HG03039 (cell line): ENCODE measurements at regions not wholly inside any gene's neighbourhood (a gene's known extent, or its start where the extent isn't known, plus 50 kb on each side); places are given as distances from the start of the nearest gene placed in this dataset.

ENCODE experiments used
- ATAC-seq: cut with Tn5 transposase; IDR thresholded peaks from one replicate; pipeline ENCODE4 v1.9.1; 2021; ENCODE audit warnings: mild to moderate bottlenecking, moderate library complexity; ENCODE audit not compliant: unreplicated experiment

DNA sequence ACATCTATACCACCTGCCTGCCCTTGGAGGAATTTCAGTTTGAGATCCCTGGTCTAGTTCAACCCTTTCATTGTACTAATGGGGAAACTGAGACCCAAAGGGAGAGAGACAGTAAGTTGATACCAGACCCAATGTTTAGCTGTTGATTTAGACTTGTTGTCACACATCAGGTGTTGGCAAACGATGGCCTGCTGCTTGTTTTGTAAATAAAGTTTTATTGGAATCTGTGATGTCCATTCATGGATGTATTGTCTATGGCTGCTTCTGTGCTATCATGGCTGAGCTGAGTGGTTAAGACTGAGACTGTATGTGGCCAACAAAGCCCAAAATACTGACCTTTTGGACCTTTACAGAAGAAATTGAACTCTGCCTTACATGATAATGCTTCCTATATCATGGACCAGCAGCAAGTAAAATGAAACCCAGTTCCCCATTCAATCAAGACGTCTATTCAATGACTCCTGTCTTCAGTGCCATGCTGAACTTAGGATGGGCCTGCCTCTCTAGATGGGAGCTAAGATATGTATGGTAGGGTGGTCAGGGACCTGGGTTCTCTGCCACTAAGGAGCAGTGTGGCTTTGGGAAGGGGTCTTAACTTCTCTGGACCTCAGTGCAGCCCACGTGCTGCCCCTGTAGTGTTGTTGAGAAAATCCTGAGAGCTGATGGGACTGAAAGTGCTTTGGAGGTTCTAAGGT is 111.0 kb downstream of the IRX5 start:
- no peak for ATAC-seq

DNA sequence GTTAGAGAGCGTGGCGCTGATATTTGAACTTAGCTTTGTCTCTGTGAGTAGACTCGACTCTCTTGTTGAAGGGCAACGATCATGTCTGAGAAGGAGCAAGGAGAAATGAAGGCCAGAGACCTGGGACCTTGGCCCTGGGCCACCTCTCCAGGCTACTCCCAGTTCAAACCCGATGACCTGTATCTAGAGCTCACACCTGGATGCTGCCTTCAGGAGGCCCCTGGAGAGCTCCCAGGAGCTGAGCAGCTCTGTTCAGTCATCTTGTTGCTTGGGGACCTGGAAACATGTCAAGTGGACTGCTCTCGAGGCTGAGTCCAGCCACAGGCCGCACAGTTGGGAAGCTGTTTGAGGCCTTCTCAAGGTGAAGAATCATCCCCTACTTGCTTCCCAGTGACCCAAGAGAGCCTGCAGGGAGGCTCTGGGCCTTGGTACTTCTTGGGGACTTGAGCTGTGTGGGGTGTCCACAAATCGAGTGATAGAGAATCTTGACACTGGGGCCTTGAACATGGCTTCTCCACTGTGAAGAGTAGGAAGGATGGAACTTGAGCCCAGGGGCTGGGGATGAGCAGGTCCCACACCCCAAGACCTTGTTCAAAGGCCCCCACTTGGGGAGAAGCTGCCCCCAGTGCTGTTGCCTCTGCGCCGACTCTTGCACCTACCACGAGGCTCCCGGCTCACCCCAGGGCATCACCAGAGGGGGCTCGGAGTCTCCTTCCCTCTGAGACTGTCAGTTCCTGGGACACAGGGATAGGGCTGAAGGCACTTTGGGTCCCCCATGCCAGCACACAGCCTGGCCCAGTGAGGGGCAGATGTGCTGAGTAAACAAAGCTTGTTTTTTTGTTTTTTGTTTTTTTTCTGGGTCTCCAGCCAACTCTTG is 112.1 kb downstream of the IRX5 start:
- no peak for ATAC-seq

DNA sequence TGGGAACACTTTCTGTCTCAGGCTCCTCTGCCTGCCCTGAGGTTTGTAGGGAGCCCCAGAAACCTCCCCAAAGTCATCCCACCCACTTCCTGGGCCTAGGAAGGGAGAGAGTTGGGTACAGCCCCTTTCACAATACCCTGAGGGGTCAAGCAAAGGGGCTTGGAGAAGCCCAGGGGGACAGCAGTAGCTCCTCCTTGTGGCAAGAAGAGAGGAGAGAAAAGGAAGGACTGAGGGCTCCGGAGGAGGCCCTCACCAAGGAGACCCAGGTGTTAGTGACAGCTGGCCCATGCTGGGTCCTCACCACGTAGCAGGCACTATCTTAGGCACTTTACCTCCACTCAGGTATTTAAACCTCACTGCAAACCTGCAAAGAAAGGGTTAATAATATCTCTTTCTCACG is 112.8 kb downstream of the IRX5 start:
- ATAC-seq, result no peak

DNA sequence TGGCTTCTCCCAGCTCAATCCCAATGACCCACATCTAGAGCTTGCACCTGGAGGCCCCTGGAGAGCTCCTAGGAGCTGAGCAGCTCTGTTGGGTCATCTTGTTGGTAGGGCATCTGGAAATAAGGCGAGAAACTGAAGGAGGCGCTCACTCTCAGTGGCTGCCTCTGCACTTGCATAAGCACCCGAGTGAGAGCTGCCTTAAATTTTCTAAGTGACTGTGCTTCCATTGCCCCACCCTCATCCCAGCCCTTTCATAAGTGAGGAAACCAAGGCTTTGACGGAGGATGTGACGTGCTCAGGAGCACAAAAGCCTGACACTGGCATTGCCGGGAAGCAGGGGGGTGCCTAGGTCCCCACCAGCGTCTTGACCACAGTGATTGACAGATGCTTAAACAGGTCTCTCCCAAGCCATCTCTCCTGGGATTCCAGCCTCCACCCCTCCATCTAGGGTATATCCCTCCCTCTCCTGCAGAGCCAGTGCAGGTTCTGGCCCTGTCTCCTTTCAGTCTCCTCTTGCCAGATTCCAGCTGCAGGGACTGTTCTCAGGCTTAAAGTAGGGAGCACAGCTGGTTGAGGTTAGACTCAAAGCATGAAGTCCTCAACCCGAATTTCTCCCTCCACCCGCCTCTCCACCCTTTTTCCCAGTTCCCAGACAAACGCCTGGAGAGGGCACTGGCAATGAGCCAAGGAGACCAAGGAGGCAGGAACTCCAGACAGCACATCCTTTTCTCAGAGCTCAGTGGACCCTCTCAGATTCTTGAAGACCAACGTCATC is 113.7 kb downstream of the IRX5 start:
- no peak for ATAC-seq

DNA sequence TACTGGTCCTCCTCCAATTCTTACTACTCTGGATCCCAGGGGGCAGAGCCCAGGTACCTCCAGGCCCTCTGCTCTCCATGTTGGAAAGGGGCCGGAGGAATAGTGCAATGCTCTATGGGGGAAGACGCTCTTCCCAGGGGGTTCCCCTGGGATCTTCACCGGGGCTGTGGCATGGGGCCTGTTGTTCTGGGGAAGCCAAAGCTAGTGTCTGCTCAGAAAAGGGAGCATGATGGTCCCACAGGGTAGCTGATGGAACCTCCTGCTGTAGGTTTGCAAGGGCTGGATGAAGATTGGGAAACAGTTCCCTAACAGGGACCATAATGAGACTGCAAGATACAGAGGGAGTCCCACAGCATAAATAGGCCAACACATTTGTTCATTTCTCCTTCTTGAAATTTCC is 114.7 kb downstream of the IRX5 start:
- ATAC-seq, result no peak

DNA sequence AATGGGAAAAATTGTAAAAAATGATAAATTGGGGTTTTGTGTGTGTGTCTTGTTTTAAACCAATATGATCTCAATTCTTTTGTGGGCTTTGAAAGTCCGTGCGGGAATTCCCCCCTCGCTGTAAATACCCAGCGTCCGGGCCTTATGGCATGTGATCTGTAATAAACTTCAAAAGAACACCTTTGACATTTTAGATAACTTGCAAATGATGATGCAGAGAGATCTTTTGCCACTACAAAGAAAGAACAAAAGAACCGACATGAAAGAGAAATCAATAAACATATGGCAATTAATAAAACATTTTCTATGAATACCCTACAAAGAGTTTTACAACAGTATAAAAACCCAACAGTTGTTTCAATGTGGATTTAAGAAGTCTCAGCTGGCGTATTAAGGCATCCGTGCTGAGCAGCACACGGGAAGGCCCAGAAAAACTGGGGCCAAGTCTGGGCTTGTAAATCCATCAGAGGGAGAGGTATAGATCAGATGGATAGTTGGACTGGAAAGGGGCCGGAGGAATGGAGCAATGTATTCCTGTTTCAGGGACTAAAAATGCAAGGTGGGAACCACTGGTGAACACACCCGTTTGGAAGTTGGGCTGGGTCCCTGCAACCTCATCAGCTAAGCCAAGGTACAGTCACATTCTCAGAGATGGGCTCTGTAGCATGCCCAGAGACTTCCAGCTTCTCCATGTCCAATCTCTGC is 115.2 kb downstream of the IRX5 start:
- no peak for ATAC-seq

DNA sequence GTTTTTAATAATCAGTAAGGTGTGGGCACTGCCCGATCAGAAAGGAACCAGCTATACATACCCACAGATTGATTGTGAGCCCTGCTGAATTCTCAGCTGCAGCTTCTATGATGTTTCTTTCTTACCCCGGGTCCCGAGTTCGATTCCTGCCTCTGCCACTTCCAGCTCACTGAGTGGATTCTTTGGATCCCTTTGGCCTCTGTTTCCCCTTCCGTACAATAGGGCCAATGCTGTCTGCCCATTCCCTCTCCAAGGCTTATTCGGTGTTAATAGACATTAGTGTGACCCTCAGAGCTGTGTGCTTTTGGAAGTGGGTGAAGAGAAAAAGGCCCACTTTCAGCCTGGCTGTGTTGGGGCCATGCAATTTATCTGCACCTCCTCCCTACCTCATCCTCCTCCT is 115.8 kb downstream of the IRX5 start:
- ATAC-seq, result no peak

DNA sequence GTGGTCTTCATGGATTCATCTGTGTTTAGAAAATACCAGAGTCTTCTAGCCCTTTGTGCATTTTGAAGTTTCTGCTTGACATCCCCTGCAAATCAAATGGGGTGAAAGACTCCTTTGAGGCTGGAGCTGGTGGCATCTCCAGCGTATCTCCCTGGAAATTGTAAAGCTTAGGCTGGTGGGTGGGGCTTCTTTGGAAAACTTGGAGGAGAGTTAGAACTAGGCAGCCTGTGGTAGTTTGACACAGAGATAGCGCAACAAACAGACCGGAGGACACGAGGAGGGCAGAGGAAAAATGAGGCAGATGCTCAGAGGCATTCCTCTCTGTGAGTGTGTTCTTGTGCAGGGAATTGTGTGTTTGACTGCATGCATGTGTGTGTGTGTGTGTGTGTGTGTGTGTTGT is 116.3 kb downstream of the IRX5 start:
- ATAC-seq, result no peak

DNA sequence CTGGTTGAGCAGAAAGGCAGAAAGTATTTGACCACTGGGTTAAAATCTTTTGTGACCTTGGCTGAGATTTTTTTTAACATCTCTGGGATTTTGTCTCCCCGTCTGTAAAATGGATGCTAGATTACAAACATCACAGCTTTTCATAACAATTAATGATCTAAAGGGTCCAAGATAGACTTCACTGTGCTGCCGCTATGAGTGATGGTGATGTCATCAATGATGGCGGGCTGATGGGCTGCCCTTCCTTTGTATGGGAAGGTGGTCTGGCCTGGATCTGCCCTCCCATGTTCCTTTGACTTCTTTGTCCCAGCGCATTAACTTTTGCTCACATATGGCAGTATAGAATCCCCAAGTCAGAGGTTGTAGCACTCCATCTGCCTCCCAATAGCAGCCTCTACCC is 116.7 kb downstream of the IRX5 start:
- no peak for ATAC-seq

DNA sequence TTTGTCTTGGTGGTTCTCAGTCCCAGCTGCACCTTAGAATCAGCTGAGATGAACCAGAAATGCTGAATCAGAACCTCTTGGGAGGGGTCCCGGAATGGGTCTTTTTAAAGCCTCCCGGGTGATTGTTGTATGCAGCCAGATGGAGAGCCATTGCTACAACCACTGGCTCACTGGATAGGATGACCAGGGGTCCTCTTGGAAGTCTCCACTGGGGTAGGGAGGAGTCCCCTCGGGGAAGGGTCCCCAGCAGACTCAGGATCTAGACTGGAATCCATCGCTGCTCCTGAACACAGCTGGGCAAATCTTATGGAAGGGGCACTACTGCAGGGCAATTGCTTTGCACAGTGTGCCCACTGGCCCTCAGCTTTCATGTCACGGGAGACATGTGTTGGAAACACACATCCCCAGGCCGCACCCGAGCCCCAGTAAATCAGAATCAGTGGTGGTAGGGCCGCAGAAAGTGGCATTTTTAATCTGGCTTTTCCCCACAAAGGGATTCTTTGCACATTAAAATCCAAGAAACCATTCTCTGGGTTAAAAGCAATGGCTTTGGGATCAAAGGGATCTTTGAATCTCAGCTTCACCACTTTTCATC is 117.3 kb downstream of the IRX5 start:
- no peak for ATAC-seq

DNA sequence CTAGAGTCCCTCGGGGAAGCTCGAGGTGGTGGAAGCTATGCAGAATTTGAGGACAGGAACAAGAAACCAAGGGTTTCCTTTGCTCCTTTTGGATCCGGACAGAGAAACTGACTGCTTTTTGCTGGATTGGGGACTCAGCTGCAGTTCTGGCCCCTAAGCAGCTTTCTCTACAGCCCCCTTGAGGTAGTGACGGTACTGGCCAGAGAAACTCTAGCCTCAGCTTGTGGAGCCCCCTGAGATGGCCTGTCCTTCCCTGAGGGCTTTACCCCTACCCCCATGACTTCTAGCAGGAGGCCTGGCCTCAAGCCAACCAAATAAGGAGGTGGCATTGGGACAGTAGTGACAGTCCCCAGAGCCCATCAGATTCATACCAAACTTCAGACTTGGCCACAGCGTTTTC is 118.1 kb downstream of the IRX5 start:
- no peak for ATAC-seq

DNA sequence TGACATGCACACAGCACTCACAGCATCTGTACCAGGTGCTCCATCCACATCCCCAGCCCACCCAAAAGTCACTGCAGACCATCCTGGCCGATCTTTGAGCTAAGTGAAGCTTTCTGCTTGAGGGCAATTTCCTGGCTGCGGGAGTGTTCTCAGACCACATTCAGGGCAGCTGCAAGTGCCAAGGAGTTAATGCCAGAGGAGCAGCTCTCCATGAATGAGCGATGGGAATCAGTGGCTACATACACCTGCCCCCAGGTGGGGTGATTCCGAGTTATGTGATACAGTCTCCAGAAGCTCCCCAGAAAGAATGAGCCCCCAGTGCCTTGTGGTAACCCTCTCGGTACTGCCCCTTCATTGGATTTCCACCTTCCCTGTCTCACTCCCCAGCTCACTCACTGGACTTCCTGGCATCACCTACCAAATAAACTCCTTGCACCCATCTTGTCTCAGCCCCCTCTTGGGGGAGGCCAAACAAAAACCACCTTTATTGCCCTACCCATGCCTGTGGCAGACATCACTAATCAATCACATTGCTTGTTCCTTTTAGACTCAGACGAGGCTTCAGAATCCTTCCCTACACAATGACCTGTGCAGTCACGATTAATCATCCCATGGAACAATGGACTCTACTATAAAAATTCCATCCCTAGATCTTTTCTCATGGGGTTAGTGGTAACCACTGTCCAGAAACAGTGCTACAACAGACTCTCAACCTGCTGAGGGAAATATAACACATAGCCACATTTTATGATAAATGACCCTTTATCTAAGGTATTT is 121.1 kb downstream of the IRX5 start:
- no peak for ATAC-seq

DNA sequence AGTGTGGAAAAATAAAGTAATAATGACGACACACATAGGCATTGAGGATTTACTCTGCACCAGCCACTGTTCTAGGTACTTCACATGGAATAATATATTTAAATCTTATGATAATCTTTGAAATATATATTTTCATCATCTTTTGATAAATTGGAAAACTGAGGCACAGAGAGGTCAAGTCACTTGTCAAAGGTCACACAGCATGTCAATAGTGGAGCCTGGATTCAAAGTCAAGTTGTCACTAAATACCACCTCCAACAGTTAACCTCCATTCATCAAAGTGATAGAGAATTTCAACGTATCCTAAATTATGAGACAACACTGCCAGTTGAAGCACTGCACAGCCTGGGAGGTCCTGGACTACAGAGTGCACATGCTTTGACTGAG is 121.7 kb downstream of the IRX5 start:
- no peak for ATAC-seq

DNA sequence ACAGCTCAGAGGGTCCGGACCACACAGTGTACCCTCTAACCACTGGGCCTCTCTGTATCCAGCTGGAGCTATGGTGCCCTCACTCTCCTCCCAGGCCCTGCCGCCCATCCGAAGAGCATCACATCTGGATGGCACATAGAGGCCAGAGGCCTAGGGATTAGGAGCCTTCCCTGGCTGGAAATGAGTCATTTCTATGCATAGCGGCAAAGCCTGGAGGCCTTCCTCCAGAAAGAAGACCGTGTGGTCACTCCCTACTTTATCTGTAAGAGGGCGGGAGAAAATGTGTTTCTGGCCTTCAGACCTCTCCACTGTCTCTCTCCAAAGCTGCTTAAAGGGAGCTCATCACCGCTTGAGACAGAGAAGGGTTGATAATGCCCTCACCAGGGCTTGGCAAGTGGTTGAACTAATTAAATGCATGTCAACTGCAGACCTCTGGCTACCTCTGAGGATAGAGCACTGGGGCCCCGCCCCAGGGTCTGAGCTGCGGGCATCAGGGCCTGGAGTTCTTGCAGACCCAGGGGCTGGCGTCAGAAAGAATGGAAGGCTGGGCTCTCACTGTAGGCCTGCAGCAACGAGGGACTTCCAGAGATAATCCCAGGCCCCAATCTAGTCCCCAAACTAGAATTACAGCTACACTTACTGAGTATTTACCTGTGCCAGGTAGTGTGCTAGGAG is 122.2 kb downstream of the IRX5 start:
- no peak for ATAC-seq

DNA sequence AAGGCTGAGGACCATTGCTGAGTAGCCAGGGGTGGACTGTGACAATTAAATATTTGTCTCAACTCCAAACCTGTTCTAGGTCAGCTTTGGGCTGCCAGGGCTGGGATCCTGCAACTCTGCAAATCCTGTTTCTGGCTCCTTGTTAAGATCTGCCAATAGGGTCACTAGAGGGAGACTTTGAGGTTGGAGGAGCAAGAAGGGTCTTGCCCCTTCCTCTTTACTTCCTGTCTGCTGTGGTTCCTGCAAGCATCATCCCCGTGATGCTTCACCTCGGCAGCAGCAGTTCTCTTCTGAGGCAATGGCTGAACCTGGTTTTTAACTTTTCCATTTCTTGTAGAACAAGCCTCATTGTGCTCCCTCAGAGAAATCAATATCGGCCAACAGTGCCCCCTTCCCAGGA is 124.6 kb downstream of the IRX5 start:
- no peak for ATAC-seq

DNA sequence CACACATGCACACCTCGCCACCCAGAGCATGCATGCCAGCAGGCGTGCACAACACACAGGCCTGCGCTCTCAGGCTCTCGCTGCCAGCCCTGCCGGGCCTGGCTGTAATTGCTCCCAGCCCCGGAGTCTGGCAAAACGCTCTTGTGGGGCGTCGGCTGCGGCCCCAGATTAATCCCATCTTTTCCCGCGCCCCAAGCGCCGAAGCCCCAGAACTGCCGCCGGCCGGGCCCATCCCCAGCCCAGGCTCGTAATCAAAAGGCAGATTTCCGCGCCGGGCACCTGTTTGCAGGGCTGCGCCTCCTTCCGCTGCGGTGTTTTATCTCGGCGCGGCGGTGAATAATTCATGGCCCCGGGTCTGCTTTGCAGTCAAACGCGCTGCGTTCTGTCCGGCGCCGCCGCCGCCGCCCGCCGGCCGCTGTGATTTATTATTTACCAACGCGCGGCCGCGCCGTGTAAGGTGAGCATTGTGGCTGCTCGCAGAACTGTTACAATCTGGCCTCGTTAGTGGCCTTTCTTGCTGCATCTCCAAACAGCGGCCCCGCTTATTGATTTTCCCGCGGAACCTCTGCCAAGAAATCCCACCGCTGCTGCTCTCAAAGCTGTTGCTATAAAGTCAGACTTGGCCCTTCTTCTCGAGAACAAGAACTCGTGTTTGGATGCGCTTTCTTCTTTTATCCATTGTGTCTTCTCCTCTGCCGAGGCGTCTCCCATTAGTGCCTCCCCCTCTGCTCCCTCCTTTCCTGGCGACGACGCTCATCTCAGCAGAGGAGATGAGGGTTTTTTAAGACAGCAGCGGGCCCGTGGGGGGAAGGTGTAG is 126.1 kb downstream of the IRX5 start:
- no peak for ATAC-seq

DNA sequence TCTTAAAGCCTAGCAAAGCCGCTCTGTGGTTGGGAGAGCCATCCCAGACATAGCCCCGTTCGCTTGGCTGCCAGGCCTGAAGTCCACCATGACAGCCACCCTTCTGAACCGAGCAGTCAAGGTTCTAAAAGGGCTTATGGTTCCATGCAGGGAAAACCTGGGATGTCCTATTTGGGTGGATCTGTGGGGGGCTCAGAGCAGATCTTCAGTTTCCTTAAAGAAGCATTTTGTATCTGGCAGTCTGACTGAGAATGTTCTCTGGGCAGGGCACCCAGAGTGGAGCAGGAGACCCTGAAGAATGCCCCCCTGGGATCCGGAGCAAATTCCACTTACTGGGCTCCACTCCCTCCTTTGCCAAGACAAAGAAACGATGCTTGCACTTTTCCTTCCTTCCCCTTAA is 127.2 kb downstream of the IRX5 start:
- ATAC-seq, result no peak

DNA sequence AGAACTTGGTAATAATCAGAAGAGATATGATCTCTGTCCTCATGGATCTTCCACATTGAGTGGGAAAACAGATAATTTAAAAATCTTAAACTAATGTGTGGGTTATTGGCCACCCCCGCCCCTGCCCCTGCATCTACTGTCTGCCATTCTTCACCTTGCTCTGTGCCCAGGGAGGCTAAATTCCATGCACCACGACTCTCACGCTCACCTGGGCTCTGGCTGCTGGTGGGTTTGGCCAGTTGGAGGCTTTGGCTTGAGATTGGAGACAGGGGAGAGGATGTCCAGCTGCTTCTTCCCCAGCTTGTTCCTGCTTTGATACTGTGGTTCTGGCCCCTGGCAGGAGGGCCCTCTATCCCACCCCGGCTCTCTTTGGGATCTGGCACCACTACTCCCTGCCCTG is 127.9 kb downstream of the IRX5 start:
- no peak for ATAC-seq

DNA sequence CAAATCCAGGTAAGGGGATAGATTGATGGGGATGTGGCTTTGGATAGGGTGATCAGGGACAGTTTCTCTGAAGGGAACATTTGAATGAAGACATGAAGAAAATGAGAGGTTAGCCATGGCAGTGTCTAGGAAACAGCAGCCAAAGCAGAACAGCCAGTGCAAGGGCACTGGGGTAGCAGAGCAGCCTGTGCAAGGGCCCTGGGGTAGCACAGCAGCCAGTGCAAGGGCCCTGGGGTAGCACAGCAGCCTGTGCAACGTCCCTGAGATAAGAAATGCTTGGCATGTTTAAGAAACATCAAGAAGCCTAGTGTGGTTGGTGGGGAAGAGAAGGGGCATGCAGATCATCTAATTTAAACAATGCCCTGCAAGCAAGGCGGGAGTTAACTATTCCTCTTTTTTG is 128.5 kb downstream of the IRX5 start:
- no peak for ATAC-seq
